Mesendoderm (in vitro differentiated cells): ENCODE measurements at regions not wholly inside any gene's neighbourhood (a gene's known extent, or its start where the extent isn't known, plus 50 kb on each side); places are given as distances from the start of the nearest gene placed in this dataset.

Experiments used
- DNase-seq: peaks from one replicate; pipeline ENCODE4 v3.0.0; 2013
- H2AK5ac ChIP-seq: 2 replicates; pipeline ENCODE4 v1.6.1; 2013; ENCODE audit warnings: low read length, inconsistent platforms
- H2BK120ac ChIP-seq: 2 replicates; pipeline ENCODE4 v1.6.1; 2013; ENCODE audit warnings: low read depth, mild to moderate bottlenecking, low read length, moderate library complexity, mixed read lengths
- H2BK15ac ChIP-seq: replicated peaks from 2 replicates; pipeline ENCODE4 v1.6.1; 2013; ENCODE audit warnings: low read depth, mild to moderate bottlenecking, moderate library complexity
- H2BK5ac ChIP-seq: 2 replicates; pipeline ENCODE4 v1.6.1; 2013; ENCODE audit warnings: low read length, inconsistent platforms
- H3K18ac ChIP-seq: 2 replicates; pipeline ENCODE4 v1.6.1; 2013; ENCODE audit warnings: mild to moderate bottlenecking, low read length, mixed read lengths
- H3K23ac ChIP-seq: one replicate; pipeline ENCODE4 v1.6.1; 2013; ENCODE audit warnings: low read length
- H3K27ac ChIP-seq: 2 replicates; pipeline ENCODE4 v1.5.1; 2013; ENCODE audit warnings: low read depth, mild to moderate bottlenecking, inconsistent platforms, low read length, moderate library complexity
- H3K27me3 ChIP-seq: 2 replicates; pipeline ENCODE4 v1.6.1; 2013; ENCODE audit warnings: low read length, control low read depth, mild to moderate bottlenecking, inconsistent platforms; ENCODE audit not compliant: insufficient read depth, poor library complexity
- H3K36me3 ChIP-seq: 2 replicates; pipeline ENCODE4 v1.6.1; 2013; ENCODE audit warnings: low read length, inconsistent platforms; ENCODE audit not compliant: control insufficient read depth, insufficient read depth
- H3K4ac ChIP-seq: one replicate; pipeline ENCODE4 v1.6.1; 2013; ENCODE audit warnings: low read depth, mild to moderate bottlenecking, low read length, moderate library complexity
- H3K4me1 ChIP-seq: 2 replicates; pipeline ENCODE4 v1.6.1; 2013; ENCODE audit warnings: low read depth, low read length, inconsistent platforms; ENCODE audit not compliant: control insufficient read depth
- H3K4me2 ChIP-seq: 2 replicates; pipeline ENCODE4 v1.6.1; 2013; ENCODE audit warnings: low read length
- H3K4me3 ChIP-seq: 2 replicates; pipeline ENCODE4 v1.5.1; 2013; ENCODE audit warnings: mild to moderate bottlenecking, low read length
- H3K56ac ChIP-seq: one replicate; pipeline ENCODE4 v1.6.1; 2013; ENCODE audit warnings: low read length
- H3K79me1 ChIP-seq: 2 replicates; pipeline ENCODE4 v1.6.1; 2013; ENCODE audit warnings: low read length, inconsistent platforms
- H3K79me2 ChIP-seq: 2 replicates; pipeline ENCODE4 v1.6.1; 2013; ENCODE audit warnings: mild to moderate bottlenecking, low read length; ENCODE audit not compliant: control insufficient read depth, insufficient read depth
- H3K9ac ChIP-seq: 2 replicates; pipeline ENCODE4 v1.6.1; 2013; ENCODE audit warnings: low read length, inconsistent platforms
- H4K5ac ChIP-seq: one replicate; pipeline ENCODE4 v1.6.1; 2013; ENCODE audit warnings: low read length
- H4K8ac ChIP-seq: one replicate; pipeline ENCODE4 v1.6.1; 2013; ENCODE audit warnings: low read depth, mild to moderate bottlenecking, control low read depth, low read length, moderate library complexity
- WGBS: extraction: QIAGEN DNeasy Blood & Tissue Kit; methylation state at CpG from one replicate; pipeline ENCODE4 v1.1.7; 2013; ENCODE audit warnings: low lambda C conversion rate, missing lambda C conversion rate; ENCODE audit not compliant: insufficient coverage; ENCODE audit errors: extremely low coverage; 5-methylcytosine and 5-hydroxymethylcytosine counted together

DNA sequence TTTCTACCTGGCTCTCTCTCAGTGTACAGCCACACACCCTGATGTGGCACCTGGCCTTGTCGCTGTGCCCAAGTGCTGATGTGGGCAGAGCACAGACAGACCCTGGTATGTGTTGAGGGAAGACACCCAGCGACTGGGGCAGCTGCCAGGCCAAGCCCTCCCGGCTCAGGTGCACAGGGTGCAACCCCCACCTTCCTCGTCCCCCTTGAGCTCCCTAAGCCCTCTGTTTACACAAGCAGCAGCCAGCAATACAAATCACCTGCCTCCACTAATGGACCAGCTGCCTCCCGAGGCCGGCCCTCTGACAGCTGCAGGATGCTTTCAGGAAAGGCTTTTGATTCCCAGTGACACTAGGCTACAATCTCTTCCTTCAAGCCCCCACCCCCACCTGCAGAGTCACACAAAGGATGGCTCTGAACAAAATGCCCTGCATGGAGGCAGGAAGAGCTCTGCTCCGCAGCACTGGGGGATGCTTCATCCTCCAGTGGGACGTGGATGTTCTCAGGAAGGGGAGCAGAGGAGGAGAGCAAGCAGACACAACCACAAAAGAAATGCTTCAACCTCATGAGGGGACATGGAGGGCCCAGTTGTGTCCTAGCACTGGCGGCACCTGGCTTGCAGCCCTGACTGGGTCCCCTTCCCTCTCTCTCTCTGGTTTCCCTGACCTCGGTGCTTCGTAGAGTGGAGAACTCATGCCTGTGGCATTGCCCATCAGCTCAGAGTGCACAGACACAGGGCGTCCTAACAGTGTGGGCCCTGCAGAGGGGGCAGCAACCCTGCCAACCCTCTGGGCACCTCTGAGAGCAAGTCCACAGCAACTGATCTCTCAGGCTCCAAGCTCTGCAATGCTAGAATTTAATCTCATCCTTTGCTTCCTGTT is 140.8 kb downstream of the BARX1 start:
- no peak overlapping the region for H3K18ac ChIP-seq
- DNase-seq: no peak
- no peak overlapping the region for H3K4me2 ChIP-seq
- H3K9ac ChIP-seq: no peak overlapping the region
- no peak overlapping the region for H2BK5ac ChIP-seq
- no CpG with 5 or more reads among the region's 12 CpGs for WGBS
- H3K79me2 ChIP-seq: no peaks in the 10 kb centered on the region
- H4K5ac ChIP-seq: no peak overlapping the region
- no peaks in the 10 kb centered on the region for H3K36me3 ChIP-seq
- no peak overlapping the region for H3K4ac ChIP-seq
- H3K27me3 ChIP-seq: no peaks in the 10 kb centered on the region
- H2BK15ac ChIP-seq: no peak overlapping the region
- no peak overlapping the region for H3K56ac ChIP-seq
- no peak overlapping the region for H2AK5ac ChIP-seq
- no peak overlapping the region for H3K27ac ChIP-seq
- no peak overlapping the region for H3K23ac ChIP-seq
- H3K4me1 ChIP-seq: no peaks in the 10 kb centered on the region
- H3K79me1 ChIP-seq: no peaks in the 10 kb centered on the region
- no peak overlapping the region for H3K4me3 ChIP-seq
- H4K8ac ChIP-seq: no peak overlapping the region
- H2BK120ac ChIP-seq: no peak overlapping the region

GRCh38 chr9:93813221-93814076 is 141.7 kb downstream of the BARX1 start:
- no peaks in the 10 kb centered on the region for H3K27me3 ChIP-seq
- no peak overlapping the region for H3K27ac ChIP-seq
- H3K4me3 ChIP-seq: no peak overlapping the region
- H3K4me1 ChIP-seq: no peaks in the 10 kb centered on the region
- H3K56ac ChIP-seq: no peak overlapping the region
- no peak overlapping the region for H3K18ac ChIP-seq
- H2BK15ac ChIP-seq: no peak overlapping the region
- no peak overlapping the region for H4K8ac ChIP-seq
- no CpG with 5 or more reads among the region's 7 CpGs for WGBS
- no peak overlapping the region for H2AK5ac ChIP-seq
- H2BK5ac ChIP-seq: no peak overlapping the region
- no peak overlapping the region for H2BK120ac ChIP-seq
- H3K23ac ChIP-seq: no peak overlapping the region
- no peak overlapping the region for H3K9ac ChIP-seq
- H3K4me2 ChIP-seq: no peak overlapping the region
- H4K5ac ChIP-seq: no peak overlapping the region
- H3K4ac ChIP-seq: no peak overlapping the region
- no peaks in the 10 kb centered on the region for H3K79me1 ChIP-seq
- no peaks in the 10 kb centered on the region for H3K36me3 ChIP-seq
- H3K79me2 ChIP-seq: no peaks in the 10 kb centered on the region
- DNase-seq: no peak

DNA sequence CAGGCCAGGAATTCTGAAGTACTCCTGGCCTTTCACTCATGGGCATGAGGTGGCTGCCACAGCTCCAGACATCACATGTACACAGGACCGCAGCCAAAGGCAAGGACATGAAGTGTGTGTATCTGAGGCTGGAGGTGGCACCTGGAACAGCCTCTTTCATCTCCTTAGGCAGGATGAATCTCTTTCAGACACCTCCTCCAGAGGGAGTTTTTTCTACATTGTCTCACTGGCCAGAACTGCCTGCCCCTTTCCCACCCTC is 142.8 kb downstream of the BARX1 start:
- H3K4me2 ChIP-seq: no peak overlapping the region
- no peaks in the 10 kb centered on the region for H3K36me3 ChIP-seq
- no peak for DNase-seq
- no peaks in the 10 kb centered on the region for H3K27me3 ChIP-seq
- no peak overlapping the region for H2AK5ac ChIP-seq
- no peak overlapping the region for H3K18ac ChIP-seq
- no CpG with 5 or more reads among the region's 1 CpG for WGBS
- H3K4ac ChIP-seq: no peak overlapping the region
- H3K79me1 ChIP-seq: no peaks in the 10 kb centered on the region
- no peak overlapping the region for H2BK120ac ChIP-seq
- H3K9ac ChIP-seq: no peak overlapping the region
- H3K4me3 ChIP-seq: no peak overlapping the region
- no peak overlapping the region for H3K27ac ChIP-seq
- H3K23ac ChIP-seq: no peak overlapping the region
- no peak overlapping the region for H4K5ac ChIP-seq
- no peak overlapping the region for H3K56ac ChIP-seq
- H4K8ac ChIP-seq: no peak overlapping the region
- H3K4me1 ChIP-seq: no peaks in the 10 kb centered on the region
- H3K79me2 ChIP-seq: no peaks in the 10 kb centered on the region
- H2BK15ac ChIP-seq: no peak overlapping the region
- H2BK5ac ChIP-seq: no peak overlapping the region

DNA sequence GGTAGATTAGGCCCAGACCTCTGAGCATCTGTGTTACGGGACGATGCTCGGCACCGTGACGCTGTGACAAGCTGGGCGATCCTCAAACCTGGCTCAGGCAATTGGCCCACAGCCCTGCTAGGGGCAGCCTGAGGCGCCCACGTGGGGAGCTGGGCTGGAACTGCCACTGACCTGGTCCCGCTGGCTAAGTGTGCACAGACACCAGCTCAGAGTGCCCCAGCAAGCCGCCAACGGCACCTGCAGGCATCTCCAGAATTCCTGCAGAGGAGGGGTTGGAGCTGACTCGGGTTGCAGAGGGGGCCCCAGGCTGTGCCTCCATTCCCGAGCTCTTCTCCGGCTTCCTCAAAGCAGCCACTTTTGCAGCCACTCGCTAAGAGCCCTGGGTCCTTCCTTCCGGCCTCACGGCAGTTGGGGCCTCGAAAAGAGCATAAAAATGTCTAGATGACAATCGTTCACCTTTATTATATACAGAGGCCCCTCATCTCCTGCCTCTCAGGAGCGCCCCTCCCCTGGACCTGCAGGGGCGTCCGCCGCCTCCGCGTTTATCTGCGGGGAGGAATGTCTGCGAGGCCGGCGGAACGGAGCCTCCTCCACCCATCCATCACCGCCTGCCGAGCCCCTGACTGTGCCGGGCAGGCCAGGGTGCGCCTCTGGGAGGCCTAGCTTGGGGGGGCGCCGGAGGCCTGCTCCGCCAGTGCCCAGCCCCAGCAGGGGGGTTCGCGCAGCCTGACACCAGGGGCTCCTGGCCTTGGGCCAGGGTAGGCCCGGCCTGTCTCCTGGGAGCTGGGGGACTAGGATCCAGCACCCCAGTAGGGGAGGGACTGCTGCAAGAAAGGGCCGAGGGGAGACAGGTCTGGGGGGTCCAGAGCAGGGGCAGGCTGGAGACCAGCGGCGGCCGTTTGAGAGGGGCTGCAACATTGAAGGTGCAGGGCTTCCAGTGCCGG is 144.9 kb downstream of the BARX1 start:
- no peak overlapping the region for H4K5ac ChIP-seq
- H3K4me1 ChIP-seq: no peaks in the 10 kb centered on the region
- H4K8ac ChIP-seq: no peak overlapping the region
- no peak overlapping the region for H3K4me3 ChIP-seq
- H3K79me2 ChIP-seq: no peaks in the 10 kb centered on the region
- H2AK5ac ChIP-seq: no peak overlapping the region
- no peaks in the 10 kb centered on the region for H3K27me3 ChIP-seq
- H2BK5ac ChIP-seq: no peak overlapping the region
- H3K23ac ChIP-seq: no peak overlapping the region
- peak overlapping the region; percentile 16 for H3K18ac ChIP-seq
- H3K79me1 ChIP-seq: no peaks in the 10 kb centered on the region
- H2BK15ac ChIP-seq: no peak overlapping the region
- H3K9ac ChIP-seq: no peak overlapping the region
- H3K56ac ChIP-seq: no peak overlapping the region
- no peak overlapping the region for H2BK120ac ChIP-seq
- H3K36me3 ChIP-seq: no peaks in the 10 kb centered on the region
- peak; percentile 40 for DNase-seq
- no CpG with 5 or more reads among the region's 45 CpGs for WGBS
- no peak overlapping the region for H3K4ac ChIP-seq
- H3K27ac ChIP-seq: no peak overlapping the region
- no peak overlapping the region for H3K4me2 ChIP-seq

DNA sequence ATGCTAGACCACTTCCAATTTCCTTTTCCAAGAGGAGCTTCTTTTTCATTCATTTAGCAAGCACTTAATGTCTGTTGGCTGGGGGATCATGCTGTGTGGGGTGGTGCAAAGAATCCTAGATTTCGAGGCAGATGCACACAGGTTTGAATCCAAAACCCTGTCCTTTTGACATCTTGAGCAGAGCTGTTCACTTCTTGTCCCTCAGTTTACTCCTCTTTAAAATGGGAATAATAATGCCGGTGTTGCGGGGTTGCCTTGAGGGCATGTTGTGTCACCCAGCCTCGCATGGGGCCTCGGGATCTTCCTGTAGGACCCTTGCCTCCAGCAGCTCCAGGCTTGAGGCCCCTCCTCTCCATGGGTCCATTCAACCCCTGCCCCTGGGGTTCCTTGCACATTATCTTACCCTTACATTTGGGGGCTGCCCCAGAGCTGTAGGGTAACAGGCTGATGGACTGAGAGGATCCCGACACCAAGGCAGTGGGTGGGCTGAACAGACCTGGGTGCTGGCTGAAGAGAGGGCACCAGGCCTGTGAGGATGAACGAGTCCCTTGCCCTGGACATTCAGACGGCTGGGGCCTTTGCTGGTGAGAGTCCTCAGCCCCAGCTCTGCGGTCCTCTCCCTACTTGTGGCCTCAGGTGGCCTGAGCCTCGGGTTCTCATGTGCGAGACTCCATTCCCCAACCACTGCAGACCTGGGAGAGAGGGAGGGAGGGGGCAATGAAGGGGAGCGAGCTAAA is 145.8 kb downstream of the BARX1 start:
- Histone ChIP-seq H3K4me3 (no peak overlapping the region), H3K79me1 (no peaks in the 10 kb centered on the region), H3K56ac (no peak overlapping the region), H3K4me2 (no peak overlapping the region), H3K18ac (no peak overlapping the region), H3K23ac (no peak overlapping the region), H2BK15ac (no peak overlapping the region), H3K79me2 (no peaks in the 10 kb centered on the region), H2AK5ac (no peak overlapping the region), H3K4me1 (no peaks in the 10 kb centered on the region), H2BK5ac (no peak overlapping the region), H3K9ac (no peak overlapping the region), H3K36me3 (no peaks in the 10 kb centered on the region), H3K27ac (no peak overlapping the region), H3K27me3 (no peaks in the 10 kb centered on the region), H4K8ac (no peak overlapping the region), H2BK120ac (no peak overlapping the region), H4K5ac (no peak overlapping the region), H3K4ac (no peak overlapping the region)
- no peak for DNase-seq
- WGBS: no CpG with 5 or more reads among the region's 12 CpGs
